Fibroblast of pulmonary artery (primary cell): ENCODE measurements at regions not wholly inside any gene's neighbourhood (a gene's known extent, or its start where the extent isn't known, plus 50 kb on each side); places are given as distances from the start of the nearest gene placed in this dataset.

ENCODE experiments used
- DNase-seq: peaks from one replicate; pipeline ENCODE4 v3.0.0-alpha.2; 2010; ENCODE audit warnings: low read depth
- H3K4me3 ChIP-seq: replicated peaks from 2 replicates; pipeline ENCODE4 v1.5.1; 2011; ENCODE audit warnings: low read depth, mild to moderate bottlenecking, control low read depth, low read length, moderate library complexity
- CTCF ChIP-seq: IDR thresholded peaks from 2 replicates; pipeline ENCODE4 v1.5.1; 2011; ENCODE audit warnings: mild to moderate bottlenecking, control low read depth, low read length, inconsistent platforms; ENCODE audit errors: missing control alignments

- no peak overlapping the region for H3K4me3 ChIP-seq
- no peak for DNase-seq
- TF ChIP-seq CTCF, result no peak
Observed at GRCh38 chr2:78498125-78498524, 527.4 kb upstream of the REG3G start.

DNA sequence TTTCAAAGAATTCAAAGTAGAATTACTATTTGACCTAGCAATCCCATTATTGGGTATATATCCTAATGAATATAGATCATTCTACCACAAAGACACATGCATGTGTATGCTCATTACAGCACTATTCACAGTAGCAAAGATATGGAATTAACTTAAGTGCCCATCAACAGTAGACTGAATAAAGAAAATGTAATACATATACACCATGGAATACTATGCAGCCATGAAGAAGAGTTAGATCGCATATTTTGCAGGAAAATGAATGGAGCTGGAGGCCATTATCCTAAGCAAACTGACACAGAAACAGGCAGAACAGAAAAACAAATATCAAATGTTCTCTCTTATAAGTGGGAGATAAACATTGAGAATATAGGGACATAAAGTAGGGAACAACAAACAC is 519.2 kb upstream of the REG3G start:
- DNase-seq, result no peak
- no peak for TF ChIP-seq CTCF
- no peak overlapping the region for H3K4me3 ChIP-seq

- H3K4me3 ChIP-seq, result no peak overlapping the region
- DNase-seq, result no peak
- no peak for TF ChIP-seq CTCF
Observed at GRCh38 chr2:78521938-78522337, 503.6 kb upstream of the REG3G start.

DNA sequence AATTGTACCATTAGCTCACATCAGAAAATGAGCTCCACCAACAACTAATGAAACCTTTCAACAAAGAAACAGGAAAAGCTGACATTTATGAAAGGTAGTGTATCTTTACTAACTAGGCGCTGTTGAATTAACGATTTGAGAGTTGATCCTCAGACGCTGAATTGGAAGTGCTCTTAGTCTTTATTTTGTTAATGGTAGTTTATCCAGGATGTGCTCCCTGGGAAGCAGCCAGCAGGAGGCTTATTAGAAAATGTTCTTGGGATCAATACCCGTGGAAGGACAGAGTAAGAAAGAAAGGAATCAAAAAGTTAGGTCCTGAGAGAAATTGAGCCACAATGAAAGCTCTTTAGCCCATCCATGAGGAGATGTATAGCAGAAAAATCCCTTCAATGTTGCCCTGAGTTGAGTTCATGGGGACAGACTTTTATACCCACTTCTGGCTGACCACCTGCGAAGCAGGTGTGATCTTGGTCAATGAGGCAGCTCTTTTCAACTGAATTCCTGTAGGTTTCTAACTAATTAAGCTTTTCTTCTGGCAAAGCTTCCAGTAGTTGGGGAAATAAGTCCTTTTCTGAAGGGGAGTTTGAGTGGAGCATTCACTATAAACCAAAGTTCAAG is 492.6 kb upstream of the REG3G start:
- no peak for DNase-seq
- H3K4me3 ChIP-seq, result no peak overlapping the region
- TF ChIP-seq CTCF, result no peak

DNA sequence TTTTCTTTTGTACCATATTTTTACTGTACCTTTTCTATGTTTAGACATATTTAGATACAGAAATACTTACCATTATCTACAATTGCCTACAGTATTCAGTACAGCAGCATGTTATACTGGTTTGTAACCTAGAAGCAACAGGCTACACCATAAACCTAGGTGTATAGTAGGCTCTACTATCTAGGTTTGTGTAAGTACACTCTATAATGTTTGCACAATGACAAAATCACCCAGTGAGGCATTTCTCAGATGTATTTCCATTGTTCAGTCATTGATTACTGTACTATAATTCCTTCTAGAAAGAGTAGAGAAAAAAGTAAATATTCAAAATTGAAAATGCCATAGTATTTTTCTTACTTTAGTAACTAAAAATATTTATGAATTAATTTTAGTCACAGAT is 490.1 kb upstream of the REG3G start:
- TF ChIP-seq CTCF, result no peak
- no peak for DNase-seq
- H3K4me3 ChIP-seq, result no peak overlapping the region

DNA sequence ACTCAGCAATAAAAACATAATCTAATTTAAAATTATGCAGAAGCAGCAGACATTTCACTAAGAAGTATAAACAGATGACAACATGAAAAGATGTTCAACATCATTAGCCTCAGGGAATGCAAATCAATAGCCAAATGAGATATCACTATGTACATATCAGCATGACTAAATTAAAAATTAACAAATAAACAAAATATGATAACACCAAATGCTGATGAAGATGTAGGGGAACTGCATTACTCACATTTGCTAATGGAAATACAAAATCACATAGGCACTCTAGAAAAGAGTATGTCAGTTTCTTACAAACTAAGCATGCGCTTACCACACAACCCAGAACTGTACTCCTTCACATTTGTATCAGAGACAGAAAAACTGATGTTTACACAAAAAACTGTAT is 487.2 kb upstream of the REG3G start:
- no peak for TF ChIP-seq CTCF
- no peak for DNase-seq
- no peak overlapping the region for H3K4me3 ChIP-seq

DNA sequence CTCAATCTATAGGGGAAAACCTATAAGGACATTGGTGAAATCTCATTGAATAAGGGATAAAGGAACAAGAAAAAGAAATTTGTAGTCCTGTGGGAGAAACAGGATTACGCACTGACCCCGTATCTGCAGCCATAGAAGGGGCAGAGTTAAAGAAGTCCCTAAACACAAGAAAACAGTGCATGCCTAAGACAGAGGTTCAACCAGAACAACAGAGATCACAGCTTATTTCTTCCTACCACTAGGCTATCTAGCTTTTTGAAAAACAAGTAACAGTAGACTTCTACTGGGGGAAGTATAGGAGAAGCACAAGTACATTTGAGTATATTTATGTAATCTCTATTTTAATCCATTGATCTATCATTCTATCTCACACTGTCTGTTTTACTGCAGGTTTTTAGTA is 485.2 kb upstream of the REG3G start:
- DNase-seq, result no peak
- no peak for TF ChIP-seq CTCF
- H3K4me3 ChIP-seq, result no peak overlapping the region
